HL-60 (cell line): ENCODE measurements at regions not wholly inside any gene's neighbourhood (a gene's known extent, or its start where the extent isn't known, plus 50 kb on each side); places are given as distances from the start of the nearest gene placed in this dataset.

Experiments used
- DNase-seq, 2 experiments: peaks; one replicate each; pipeline ENCODE4 v3.0.0-alpha.2; 2010 to 2020; ENCODE audit warnings: low read depth in 1 of 2, low spot score in 1 of 2
- H3K27ac ChIP-seq: fragments of 250-450 bp; sonication (Bioruptor Pico); replicated peaks from 2 replicates; pipeline ENCODE4 v1.5.1; 2020; ENCODE audit warnings: mild to moderate bottlenecking, moderate library complexity
- H3K27me3 ChIP-seq: fragments of 250-450 bp; sonication (Bioruptor Pico); 2 replicates; pipeline ENCODE4 v1.5.1; 2021; ENCODE audit warnings: mild to moderate bottlenecking, moderate library complexity; ENCODE audit not compliant: insufficient read depth, poor library complexity, severe bottlenecking
- H3K4me3 ChIP-seq: replicated peaks from 2 replicates; pipeline ENCODE4 v1.5.1; 2011; ENCODE audit warnings: mild to moderate bottlenecking, control low read depth, low read length; ENCODE audit not compliant: insufficient read depth
- CTCF ChIP-seq: IDR thresholded peaks from one replicate; pipeline ENCODE4 v1.5.1; 2011; ENCODE audit warnings: low read length, control low read depth, inconsistent platforms; ENCODE audit not compliant: insufficient read depth
- GABPA ChIP-seq: IDR thresholded peaks from 2 replicates; pipeline ENCODE4 v1.6.1; 2012; ENCODE audit warnings: low read depth
- POLR2AphosphoS5 ChIP-seq: IDR thresholded peaks from 2 replicates; pipeline ENCODE4 v1.6.1; 2012; ENCODE audit warnings: low read depth
- SPI1 ChIP-seq: IDR thresholded peaks from 2 replicates; pipeline ENCODE4 v1.6.1; 2012; ENCODE audit warnings: low read depth, mild to moderate bottlenecking, borderline replicate concordance
- TF ChIP-seq, protein P1 (sequence below): IDR thresholded peaks from 2 replicates; pipeline ENCODE4 v1.6.1; 2012; ENCODE audit warnings: low read depth; ENCODE audit not compliant: insufficient replicate concordance

DNA sequence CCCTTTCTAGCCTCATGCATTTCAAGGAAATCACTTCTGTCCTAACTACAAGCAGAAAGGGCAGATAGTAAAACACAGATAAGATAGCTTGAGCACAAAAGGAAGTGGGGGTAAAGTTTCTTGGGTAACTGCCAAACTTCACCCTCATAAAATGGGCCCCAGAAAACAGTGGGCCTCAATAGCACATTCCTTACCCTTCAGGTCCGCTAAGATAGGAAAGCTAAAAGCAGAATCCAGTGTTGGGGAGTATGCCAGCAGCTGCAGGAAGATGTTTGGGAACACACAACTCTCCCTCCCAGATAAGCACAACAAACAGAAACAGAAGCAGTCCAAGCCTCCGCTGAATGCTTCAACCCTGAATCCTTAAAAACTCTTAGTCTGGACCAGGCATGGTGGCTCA, 110.9 kb upstream of the MGAT4C start:
- no peak for DNase-seq
- Histone ChIP-seq H3K27ac (no peak overlapping the region), H3K27me3 (no peaks in the 10 kb centered on the region), H3K4me3 (no peak overlapping the region)
- TF ChIP-seq, protein P1, sequence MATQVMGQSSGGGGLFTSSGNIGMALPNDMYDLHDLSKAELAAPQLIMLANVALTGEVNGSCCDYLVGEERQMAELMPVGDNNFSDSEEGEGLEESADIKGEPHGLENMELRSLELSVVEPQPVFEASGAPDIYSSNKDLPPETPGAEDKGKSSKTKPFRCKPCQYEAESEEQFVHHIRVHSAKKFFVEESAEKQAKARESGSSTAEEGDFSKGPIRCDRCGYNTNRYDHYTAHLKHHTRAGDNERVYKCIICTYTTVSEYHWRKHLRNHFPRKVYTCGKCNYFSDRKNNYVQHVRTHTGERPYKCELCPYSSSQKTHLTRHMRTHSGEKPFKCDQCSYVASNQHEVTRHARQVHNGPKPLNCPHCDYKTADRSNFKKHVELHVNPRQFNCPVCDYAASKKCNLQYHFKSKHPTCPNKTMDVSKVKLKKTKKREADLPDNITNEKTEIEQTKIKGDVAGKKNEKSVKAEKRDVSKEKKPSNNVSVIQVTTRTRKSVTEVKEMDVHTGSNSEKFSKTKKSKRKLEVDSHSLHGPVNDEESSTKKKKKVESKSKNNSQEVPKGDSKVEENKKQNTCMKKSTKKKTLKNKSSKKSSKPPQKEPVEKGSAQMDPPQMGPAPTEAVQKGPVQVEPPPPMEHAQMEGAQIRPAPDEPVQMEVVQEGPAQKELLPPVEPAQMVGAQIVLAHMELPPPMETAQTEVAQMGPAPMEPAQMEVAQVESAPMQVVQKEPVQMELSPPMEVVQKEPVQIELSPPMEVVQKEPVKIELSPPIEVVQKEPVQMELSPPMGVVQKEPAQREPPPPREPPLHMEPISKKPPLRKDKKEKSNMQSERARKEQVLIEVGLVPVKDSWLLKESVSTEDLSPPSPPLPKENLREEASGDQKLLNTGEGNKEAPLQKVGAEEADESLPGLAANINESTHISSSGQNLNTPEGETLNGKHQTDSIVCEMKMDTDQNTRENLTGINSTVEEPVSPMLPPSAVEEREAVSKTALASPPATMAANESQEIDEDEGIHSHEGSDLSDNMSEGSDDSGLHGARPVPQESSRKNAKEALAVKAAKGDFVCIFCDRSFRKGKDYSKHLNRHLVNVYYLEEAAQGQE = no peak
- TF ChIP-seq GABPA (no peak), SPI1 (no peak), CTCF (no peak), POLR2AphosphoS5 (no peak)

DNA sequence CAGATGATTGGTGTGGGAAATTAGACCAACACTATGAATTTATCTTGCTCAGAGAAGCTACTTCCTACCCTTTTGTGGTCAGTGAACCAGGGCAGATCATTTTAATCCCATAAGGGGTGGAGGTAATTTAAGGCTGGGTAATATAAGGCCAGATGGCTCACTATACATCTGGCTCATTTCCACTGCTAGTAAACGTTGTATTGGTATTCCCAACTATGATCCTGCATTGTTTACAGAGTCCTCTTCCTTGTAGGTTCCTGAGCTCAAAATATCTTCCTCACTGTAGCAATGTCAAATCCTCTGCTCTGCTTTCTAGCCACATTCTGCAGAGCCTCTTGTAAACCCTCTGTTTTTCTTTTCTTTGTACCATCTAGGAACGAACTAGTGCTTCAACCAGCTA, 93.0 kb upstream of the MGAT4C start:
- H3K4me3 ChIP-seq = no peak overlapping the region
- no peak for TF ChIP-seq POLR2AphosphoS5
- DNase-seq = no peak
- H3K27ac ChIP-seq = no peak overlapping the region
- H3K27me3 ChIP-seq = no peaks in the 10 kb centered on the region

GRCh38 chr12:86333955-86334522, 77.8 kb upstream of the MGAT4C start:
- Histone ChIP-seq H3K4me3 (no peak overlapping the region), H3K27ac (no peak overlapping the region)
- DNase-seq = no peak

More at GRCh38 chr12:86333955-86334522, 77.8 kb upstream of the MGAT4C start:
- no peaks in the 10 kb centered on the region for H3K27me3 ChIP-seq
- TF ChIP-seq POLR2AphosphoS5 (no peak), GABPA (no peak), CTCF (no peak), SPI1 (no peak)
- TF ChIP-seq, protein P1 = no peak
